HFF-Myc (cell line): ENCODE measurements at regions not wholly inside any gene's neighbourhood (a gene's known extent, or its start where the extent isn't known, plus 50 kb on each side); places are given as distances from the start of the nearest gene placed in this dataset.

ENCODE experiments used
- DNase-seq: peaks from one replicate; pipeline ENCODE4 v3.0.0-alpha.2; 2011; ENCODE audit warnings: low read depth; ENCODE audit errors: extremely low read depth
- H3K4me3 ChIP-seq: replicated peaks from 2 replicates; pipeline ENCODE4 v1.5.1; 2011; ENCODE audit warnings: low read depth, mild to moderate bottlenecking, control low read depth, low read length
- CTCF ChIP-seq: IDR thresholded peaks from 2 replicates; pipeline ENCODE4 v1.5.1; 2012; ENCODE audit warnings: mild to moderate bottlenecking, low read depth, low read length, control low read depth; ENCODE audit errors: missing control alignments

- H3K4me3 ChIP-seq, result no peak overlapping the region
- TF ChIP-seq CTCF, result no peak
- peak; percentile 67 for DNase-seq
These were observed 107.5 kb upstream of the SESN3 start for GRCh38 chr11:95338430-95338991.

GRCh38 chr11:95337972-95338429 is 107.0 kb upstream of the SESN3 start:
- no peak overlapping the region for H3K4me3 ChIP-seq
- no peak for DNase-seq
- no peak for TF ChIP-seq CTCF

GRCh38 chr11:95337175-95337957 is 106.4 kb upstream of the SESN3 start:
- DNase-seq, result peak; percentile 36
- no peak overlapping the region for H3K4me3 ChIP-seq
- TF ChIP-seq CTCF, result no peak

- no peak for DNase-seq
- no peak for TF ChIP-seq CTCF
- H3K4me3 ChIP-seq, result no peak overlapping the region
These were observed 105.0 kb upstream of the SESN3 start for GRCh38 chr11:95335989-95336388.

- H3K4me3 ChIP-seq, result no peak overlapping the region
- no peak for DNase-seq
- no peak for TF ChIP-seq CTCF
These were observed 100.2 kb upstream of the SESN3 start for GRCh38 chr11:95331161-95331560.

- TF ChIP-seq CTCF, result no peak
- H3K4me3 ChIP-seq, result no peak overlapping the region
- no peak for DNase-seq
These were observed 99.3 kb upstream of the SESN3 start for GRCh38 chr11:95330302-95330701.
